Lower lobe of right lung (tissue), 2 donors: ENCODE measurements at regions not wholly inside any gene's neighbourhood (a gene's known extent, or its start where the extent isn't known, plus 50 kb on each side); places are given as distances from the start of the nearest gene placed in this dataset.
A peak's percentile ranks its signal among the peaks of the same experiment; 100 is the strongest.

Experiments used
- ATAC-seq, 2 donors: fragments of 200-7000 bp; cut with Tn5 transposase; one replicate each; pipeline ENCODE4 v1.9.1; 2020 to 2022; ENCODE audit warnings: mild to moderate bottlenecking in 2 of 2, moderate library complexity in 2 of 2
- DNase-seq: peaks from one replicate; pipeline ENCODE4 v3.0.0-alpha.2; 2020
- H3K27ac ChIP-seq: fragments of 200-600 bp; one replicate; pipeline ENCODE4 v1.8.0; 2022
- H3K27me3 ChIP-seq: fragments of 200-600 bp; one replicate; pipeline ENCODE4 v1.8.0; 2022; ENCODE audit warnings: low read depth
- H3K36me3 ChIP-seq: fragments of 200-600 bp; one replicate; pipeline ENCODE4 v1.8.0; 2022; ENCODE audit warnings: mild to moderate bottlenecking
- H3K4me1 ChIP-seq: fragments of 200-600 bp; one replicate; pipeline ENCODE4 v1.8.0; 2022
- H3K4me3 ChIP-seq: fragments of 200-600 bp; one replicate; pipeline ENCODE4 v1.8.0; 2022; ENCODE audit warnings: mild to moderate bottlenecking
- H3K9me3 ChIP-seq: fragments of 200-600 bp; one replicate; pipeline ENCODE4 v1.8.0; 2022
- CTCF ChIP-seq: fragments of 200-600 bp; IDR thresholded peaks from one replicate; pipeline ENCODE4 v1.8.0; 2022; ENCODE audit warnings: antibody characterized with exemption, mild to moderate bottlenecking
- intact Hi-C: fragments of 100-400 bp; cut with DNase I; formaldehyde crosslinking; loops from one replicate; pipeline ENCODE4 v1.11.0; 2022
- donor health status: DM: no; HTN: yes; CAD: no; lungs with severe emphysema.

GRCh38 chr10:124240839-124241291 lies 147.5 kb upstream of the CHST15 start:
- ATAC-seq (no peak), DNase-seq (peak; percentile 24)
- Histone ChIP-seq H3K27ac (no peak overlapping the region), H3K27me3 (no peaks in the 10 kb centered on the region), H3K36me3 (no peaks in the 10 kb centered on the region), H3K9me3 (no peaks in the 10 kb centered on the region), H3K4me1 (no peaks in the 10 kb centered on the region), H3K4me3 (no peak overlapping the region)
- no peak for TF ChIP-seq CTCF
- intact Hi-C loops = no loop called here

GRCh38 chr10:124239696-124240095 lies 146.3 kb upstream of the CHST15 start:
- DNase-seq (peak; percentile 31), ATAC-seq (no peak)
- H3K4me3 ChIP-seq = no peak overlapping the region
- H3K27ac ChIP-seq = no peak overlapping the region
- H3K4me1 ChIP-seq = no peaks in the 10 kb centered on the region
- TF ChIP-seq CTCF = no peak
- H3K36me3 ChIP-seq = no peaks in the 10 kb centered on the region
- no peaks in the 10 kb centered on the region for H3K9me3 ChIP-seq
- intact Hi-C loops = no loop called here
- no peaks in the 10 kb centered on the region for H3K27me3 ChIP-seq

GRCh38 chr10:124239134-124239533 lies 145.7 kb upstream of the CHST15 start:
- no peaks in the 10 kb centered on the region for H3K9me3 ChIP-seq
- no peaks in the 10 kb centered on the region for H3K4me1 ChIP-seq
- H3K4me3 ChIP-seq = no peak overlapping the region
- intact Hi-C loops = no loop called here
- H3K27me3 ChIP-seq = no peaks in the 10 kb centered on the region
- no peak for ATAC-seq
- no peak for TF ChIP-seq CTCF
- no peaks in the 10 kb centered on the region for H3K36me3 ChIP-seq
- peak; percentile 4 for DNase-seq
- H3K27ac ChIP-seq = no peak overlapping the region

- intact Hi-C loops = no loop called here
- Histone ChIP-seq H3K36me3 (no peaks in the 10 kb centered on the region), H3K4me1 (no peaks in the 10 kb centered on the region), H3K9me3 (no peaks in the 10 kb centered on the region), H3K27me3 (no peaks in the 10 kb centered on the region), H3K27ac (no peak overlapping the region), H3K4me3 (no peak overlapping the region)
- no peak for DNase-seq
- TF ChIP-seq CTCF = no peak
- ATAC-seq = no peak
These were observed 145.0 kb upstream of the CHST15 start for GRCh38 chr10:124238367-124238766.

GRCh38 chr10:124237282-124237961 lies 144.0 kb upstream of the CHST15 start:
- Histone ChIP-seq H3K27ac (no peak overlapping the region), H3K4me1 (no peaks in the 10 kb centered on the region), H3K9me3 (no peaks in the 10 kb centered on the region), H3K4me3 (no peak overlapping the region), H3K36me3 (no peaks in the 10 kb centered on the region), H3K27me3 (no peaks in the 10 kb centered on the region)
- ATAC-seq (no peak), DNase-seq (no peak)
- TF ChIP-seq CTCF = no peak
- intact Hi-C loops = no loop called here
